HepG2 (cell line): ENCODE measurements at regions not wholly inside any gene's neighbourhood (a gene's known extent, or its start where the extent isn't known, plus 50 kb on each side); places are given as distances from the start of the nearest gene placed in this dataset.

Experiments
- ATAC-seq: fragments of 200-7000 bp; cut with Tn5 transposase; 3 replicates; pipeline ENCODE4 v1.9.1; 2020; ENCODE audit warnings: mild to moderate bottlenecking, moderate library complexity
- BruUV-seq: library from RNA; stranded (reverse); fragments of 400-500 nt; replicated peaks from 2 replicates; lab custom pipeline; 2021; lab: Mats Ljungman, UMichigan
- CTCF ChIA-PET: fragments of 300-600 bp; formaldehyde crosslinking; extraction: SDS; loops from one replicate; lab custom pipeline; 2021; ENCODE audit warnings: low total read pairs, inconsistent platforms, low intra/inter-chr PET ratio; lab: Yijun Ruan, JAX
- POLR2A ChIA-PET: fragments of 350-600 bp; sonication (Branson Sonifier 250); formaldehyde crosslinking; loops from one replicate; lab custom pipeline; 2020; ENCODE audit warnings: antibody characterized with exemption, inconsistent platforms; lab: Yijun Ruan, JAX
- DNase-seq: peaks from one replicate; pipeline ENCODE4 v3.0.0-alpha.2; 2015; ENCODE audit warnings: low spot score
- FAIRE-seq: peaks from 3 replicates; lab custom pipeline; 2011; peaks lifted over from hg19 to GRCh38; lab: Jason Lieb, UNC
- H2AFZ ChIP-seq: one replicate; pipeline ENCODE4 v1.6.1; 2011; ENCODE audit warnings: low read length, inconsistent platforms
- H3K27ac ChIP-seq: fragments of 300-600 bp; 3 replicates; pipeline ENCODE4 v1.8.0; 2011; ENCODE audit warnings: mixed run types, mild to moderate bottlenecking, mixed read lengths, low read length, inconsistent platforms; ENCODE audit not compliant: insufficient read depth; ENCODE audit errors: extremely low read length
- H3K27me3 ChIP-seq, 2 experiments: fragments of 200-600 bp in 1 of 2; 2 replicates in 1 of 2; 3 replicates in 1 of 2; pipeline versions ENCODE4 v1.6.0 to v1.8.0; 2011; ENCODE audit warnings: low read length in 2 of 2, mild to moderate bottlenecking in 2 of 2, moderate library complexity in 2 of 2, inconsistent platforms in 1 of 2; ENCODE audit not compliant: insufficient read depth in 2 of 2, control insufficient read depth in 1 of 2
- H3K36me3 ChIP-seq, 2 experiments: fragments of 200-600 bp in 1 of 2; replicated peaks in 1 of 2; 2 replicates in 1 of 2; 3 replicates in 1 of 2; pipeline versions ENCODE4 v1.5.1 to v1.8.0; 2011; ENCODE audit warnings: low read length in 2 of 2, inconsistent platforms in 1 of 2; ENCODE audit not compliant: insufficient read depth in 2 of 2, control insufficient read depth in 1 of 2
- H3K4me1 ChIP-seq: 2 replicates; pipeline ENCODE4 v1.5.1; 2012; ENCODE audit warnings: low read length, inconsistent platforms; ENCODE audit not compliant: insufficient read depth
- H3K4me2 ChIP-seq: 2 replicates; pipeline ENCODE4 v1.6.0; 2011; ENCODE audit warnings: low read depth, low read length, inconsistent platforms
- H3K4me3 ChIP-seq, 3 experiments: fragments of 200-600 bp in 1 of 3; sonication (generic), shearing (Covaris generic) in 1 of 3; replicated peaks in 1 of 3; 2 replicates each; pipeline ENCODE4 v1.5.1; 2011 to 2016; ENCODE audit warnings: low read length in 3 of 3, inconsistent platforms in 2 of 3, low read depth in 2 of 3, mild to moderate bottlenecking in 2 of 3, control low read depth in 1 of 3, mixed read lengths in 1 of 3; ENCODE audit not compliant: insufficient read depth in 1 of 3
- H3K79me2 ChIP-seq: one replicate; pipeline ENCODE4 v1.6.1; 2011; ENCODE audit warnings: low read length, inconsistent platforms; ENCODE audit not compliant: insufficient read depth
- H3K9ac ChIP-seq: 2 replicates; pipeline ENCODE4 v1.6.0; 2011; ENCODE audit warnings: mild to moderate bottlenecking, low read depth, low read length, inconsistent platforms; ENCODE audit not compliant: insufficient read depth
- H3K9me3 ChIP-seq: 2 replicates; pipeline ENCODE4 v1.5.1; 2012; ENCODE audit warnings: mild to moderate bottlenecking, low read length
- H4K20me1 ChIP-seq: 2 replicates; pipeline ENCODE4 v1.6.0; 2011; ENCODE audit warnings: inconsistent platforms, mild to moderate bottlenecking, low read length, moderate library complexity; ENCODE audit not compliant: insufficient read depth
- FOXO1 ChIP-seq: sonication (generic); formaldehyde crosslinking; IDR thresholded peaks from 2 replicates; pipeline ENCODE4 v1.4.0; 2020; ENCODE audit warnings: missing genetic modification reagents
- SRSF4 ChIP-seq: fragments of 200-400 bp; formaldehyde crosslinking; IDR thresholded peaks from one replicate; pipeline ENCODE4 v1.6.1; 2018; ENCODE audit warnings: mild to moderate bottlenecking, low read depth, low read length, moderate library complexity; ENCODE audit not compliant: poor library complexity, severe bottlenecking
- ZNF441 ChIP-seq: sonication (generic); formaldehyde crosslinking; IDR thresholded peaks from 2 replicates; pipeline ENCODE4 v1.7.0; 2021; ENCODE audit warnings: missing genetic modification reagents, borderline replicate concordance
- ZNF564 ChIP-seq: sonication (generic); formaldehyde crosslinking; IDR thresholded peaks from 2 replicates; pipeline ENCODE4 v1.8.1; 2023; ENCODE audit warnings: mild to moderate bottlenecking, missing genetic modification reagents
- ZNF577 ChIP-seq: sonication (generic); formaldehyde crosslinking; IDR thresholded peaks from 2 replicates; pipeline ENCODE4 v1.4.0; 2020; ENCODE audit warnings: mild to moderate bottlenecking, low read depth, missing genetic modification reagents, borderline replicate concordance
- ZNF605 ChIP-seq: sonication (generic); formaldehyde crosslinking; IDR thresholded peaks from 2 replicates; pipeline ENCODE4 v1.8.0; 2022; ENCODE audit warnings: mild to moderate bottlenecking, missing genetic modification reagents
- WGBS: methylation state at CpG from one replicate; pipeline ENCODE4 v1.1.6; 2017; ENCODE audit warnings: low lambda C conversion rate; 5-methylcytosine and 5-hydroxymethylcytosine counted together
- in situ Hi-C: cut with HindIII; loops from 2 replicates; pipeline ENCODE4 v1.10.0; 2017; ENCODE audit warnings: low pct_unique_long_range_greater_than_20kb; ENCODE audit not compliant: extremely low pct_ligation_motif_present
- intact Hi-C: fragments of 100-400 bp; cut with micrococcal nuclease; formaldehyde crosslinking; loops from one replicate; pipeline ENCODE4 v1.10.0; 2022; ENCODE audit not compliant: unreplicated experiment
- TF ChIP-seq, protein P1 (sequence below): IDR thresholded peaks from 2 replicates; pipeline ENCODE4 v1.6.1; 2016; ENCODE audit warnings: missing compliant biosample characterization, missing genetic modification reagents, borderline replicate concordance
- TF ChIP-seq, protein P2 (sequence below): sonication (generic); IDR thresholded peaks from 2 replicates; pipeline ENCODE4 v1.6.1; 2016; ENCODE audit warnings: low read depth, borderline replicate concordance
- TF ChIP-seq, protein P3 (sequence below): sonication (generic); formaldehyde crosslinking; IDR thresholded peaks from 2 replicates; pipeline ENCODE4 v1.4.0; 2020; ENCODE audit warnings: missing genetic modification reagents
- TF ChIP-seq, protein P4 (sequence below): sonication (generic); formaldehyde crosslinking; IDR thresholded peaks from 2 replicates; pipeline ENCODE4 v1.4.0; 2020; ENCODE audit warnings: missing genetic modification reagents
- TF ChIP-seq, protein P5 (sequence below): sonication (generic); formaldehyde crosslinking; IDR thresholded peaks from 2 replicates; pipeline ENCODE4 v1.5.0; 2020; ENCODE audit warnings: mild to moderate bottlenecking, missing genetic modification reagents
- TF ChIP-seq, protein P6 (sequence below): sonication (generic); formaldehyde crosslinking; conservative IDR thresholded peaks from 2 replicates; pipeline ENCODE4 v1.4.0; 2020; ENCODE audit warnings: missing genetic modification reagents

DNA sequence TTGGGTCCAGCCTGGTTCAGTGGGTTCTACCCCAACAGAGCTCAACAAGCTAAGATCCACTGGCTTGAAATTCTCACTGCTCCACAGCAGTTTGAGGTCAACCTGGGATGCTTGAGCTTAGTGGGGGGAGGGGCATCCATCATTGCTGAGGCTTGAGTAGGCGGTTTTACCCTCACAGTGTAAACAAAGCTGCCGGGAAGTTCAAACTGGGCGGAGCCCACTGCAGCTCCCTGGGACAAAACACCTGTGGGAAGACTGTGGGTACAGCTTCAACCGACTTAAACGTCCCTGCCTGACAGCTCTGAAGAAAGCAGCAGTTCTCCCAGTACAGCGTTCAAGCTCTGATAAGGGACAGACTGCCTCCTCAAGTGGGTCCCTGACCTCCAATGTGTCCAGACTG is 1161.9 kb downstream of the UQCRFS1 start (continued):
- TF ChIP-seq, protein P1, sequence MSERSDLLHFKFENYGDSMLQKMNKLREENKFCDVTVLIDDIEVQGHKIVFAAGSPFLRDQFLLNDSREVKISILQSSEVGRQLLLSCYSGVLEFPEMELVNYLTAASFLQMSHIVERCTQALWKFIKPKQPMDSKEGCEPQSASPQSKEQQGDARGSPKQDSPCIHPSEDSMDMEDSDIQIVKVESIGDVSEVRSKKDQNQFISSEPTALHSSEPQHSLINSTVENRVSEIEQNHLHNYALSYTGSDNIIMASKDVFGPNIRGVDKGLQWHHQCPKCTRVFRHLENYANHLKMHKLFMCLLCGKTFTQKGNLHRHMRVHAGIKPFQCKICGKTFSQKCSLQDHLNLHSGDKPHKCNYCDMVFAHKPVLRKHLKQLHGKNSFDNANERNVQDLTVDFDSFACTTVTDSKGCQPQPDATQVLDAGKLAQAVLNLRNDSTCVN, result no peak
- TF ChIP-seq SRSF4 (no peak), ZNF564 (CRISPR knock-in tag) (no peak)

DNA sequence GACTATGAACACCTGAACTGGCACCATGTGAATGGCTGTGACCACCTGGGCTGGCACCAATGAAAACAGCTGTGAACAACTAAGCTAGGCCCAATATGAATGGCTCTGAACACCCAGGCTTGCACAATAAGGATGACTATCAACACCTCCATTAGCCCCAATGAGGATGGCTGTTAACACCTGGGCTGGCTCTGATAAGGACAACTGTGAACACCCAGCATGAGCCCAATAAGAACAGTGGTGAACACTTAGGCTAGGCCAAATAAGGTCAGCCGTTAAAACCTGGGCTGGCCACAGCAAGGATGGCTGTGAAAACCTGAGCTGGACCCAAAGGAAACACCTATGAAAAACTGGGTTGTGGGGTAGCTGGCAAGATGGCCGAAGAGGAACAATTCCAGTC is 1163.1 kb downstream of the UQCRFS1 start:
- in situ Hi-C loops, result no loop called here
- DNase-seq (no peak), ATAC-seq (no peak), FAIRE-seq (no peak)
- no peak overlapping the region for H3K4me2 ChIP-seq
- H4K20me1 ChIP-seq, result no peaks in the 10 kb centered on the region
- H2AFZ ChIP-seq, result no peak overlapping the region
- no peak overlapping the region for H3K9ac ChIP-seq
- ChIA-PET POLR2A (no interaction called here), CTCF (no interaction called here)
- no peaks in the 10 kb centered on the region for H3K79me2 ChIP-seq
- no peak overlapping the region for H3K4me3 ChIP-seq
- no peaks in the 10 kb centered on the region for H3K36me3 ChIP-seq
- H3K27ac ChIP-seq, result no peak overlapping the region
- intact Hi-C loops, result no loop called here
- H3K4me1 ChIP-seq, result no peaks in the 10 kb centered on the region
- peaks cover 77% of the 10 kb centered on the region for H3K9me3 ChIP-seq
- H3K27me3 ChIP-seq, result no peaks in the 10 kb centered on the region
- 25% methylated on average over 2 of the region's 2 CpGs for WGBS
- BruUV-seq, result no TSS peak
- TF ChIP-seq, protein P2, sequence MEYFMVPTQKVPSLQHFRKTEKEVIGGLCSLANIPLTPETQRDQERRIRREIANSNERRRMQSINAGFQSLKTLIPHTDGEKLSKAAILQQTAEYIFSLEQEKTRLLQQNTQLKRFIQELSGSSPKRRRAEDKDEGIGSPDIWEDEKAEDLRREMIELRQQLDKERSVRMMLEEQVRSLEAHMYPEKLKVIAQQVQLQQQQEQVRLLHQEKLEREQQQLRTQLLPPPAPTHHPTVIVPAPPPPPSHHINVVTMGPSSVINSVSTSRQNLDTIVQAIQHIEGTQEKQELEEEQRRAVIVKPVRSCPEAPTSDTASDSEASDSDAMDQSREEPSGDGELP, result no peak
- TF ChIP-seq, protein P3, sequence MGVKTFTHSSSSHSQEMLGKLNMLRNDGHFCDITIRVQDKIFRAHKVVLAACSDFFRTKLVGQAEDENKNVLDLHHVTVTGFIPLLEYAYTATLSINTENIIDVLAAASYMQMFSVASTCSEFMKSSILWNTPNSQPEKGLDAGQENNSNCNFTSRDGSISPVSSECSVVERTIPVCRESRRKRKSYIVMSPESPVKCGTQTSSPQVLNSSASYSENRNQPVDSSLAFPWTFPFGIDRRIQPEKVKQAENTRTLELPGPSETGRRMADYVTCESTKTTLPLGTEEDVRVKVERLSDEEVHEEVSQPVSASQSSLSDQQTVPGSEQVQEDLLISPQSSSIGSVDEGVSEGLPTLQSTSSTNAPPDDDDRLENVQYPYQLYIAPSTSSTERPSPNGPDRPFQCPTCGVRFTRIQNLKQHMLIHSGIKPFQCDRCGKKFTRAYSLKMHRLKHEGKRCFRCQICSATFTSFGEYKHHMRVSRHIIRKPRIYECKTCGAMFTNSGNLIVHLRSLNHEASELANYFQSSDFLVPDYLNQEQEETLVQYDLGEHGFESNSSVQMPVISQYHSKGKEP (CRISPR knock-in tag), result no peak
- TF ChIP-seq ZNF605, result no peak
- no peak for TF ChIP-seq ZNF577 (CRISPR knock-in tag)
- TF ChIP-seq ZNF441, result no peak
- TF ChIP-seq, protein P4, sequence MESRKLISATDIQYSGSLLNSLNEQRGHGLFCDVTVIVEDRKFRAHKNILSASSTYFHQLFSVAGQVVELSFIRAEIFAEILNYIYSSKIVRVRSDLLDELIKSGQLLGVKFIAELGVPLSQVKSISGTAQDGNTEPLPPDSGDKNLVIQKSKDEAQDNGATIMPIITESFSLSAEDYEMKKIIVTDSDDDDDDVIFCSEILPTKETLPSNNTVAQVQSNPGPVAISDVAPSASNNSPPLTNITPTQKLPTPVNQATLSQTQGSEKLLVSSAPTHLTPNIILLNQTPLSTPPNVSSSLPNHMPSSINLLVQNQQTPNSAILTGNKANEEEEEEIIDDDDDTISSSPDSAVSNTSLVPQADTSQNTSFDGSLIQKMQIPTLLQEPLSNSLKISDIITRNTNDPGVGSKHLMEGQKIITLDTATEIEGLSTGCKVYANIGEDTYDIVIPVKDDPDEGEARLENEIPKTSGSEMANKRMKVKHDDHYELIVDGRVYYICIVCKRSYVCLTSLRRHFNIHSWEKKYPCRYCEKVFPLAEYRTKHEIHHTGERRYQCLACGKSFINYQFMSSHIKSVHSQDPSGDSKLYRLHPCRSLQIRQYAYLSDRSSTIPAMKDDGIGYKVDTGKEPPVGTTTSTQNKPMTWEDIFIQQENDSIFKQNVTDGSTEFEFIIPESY (CRISPR knock-in tag), result no peak
- TF ChIP-seq FOXO1 (CRISPR knock-in tag), result no peak
- TF ChIP-seq, protein P5, sequence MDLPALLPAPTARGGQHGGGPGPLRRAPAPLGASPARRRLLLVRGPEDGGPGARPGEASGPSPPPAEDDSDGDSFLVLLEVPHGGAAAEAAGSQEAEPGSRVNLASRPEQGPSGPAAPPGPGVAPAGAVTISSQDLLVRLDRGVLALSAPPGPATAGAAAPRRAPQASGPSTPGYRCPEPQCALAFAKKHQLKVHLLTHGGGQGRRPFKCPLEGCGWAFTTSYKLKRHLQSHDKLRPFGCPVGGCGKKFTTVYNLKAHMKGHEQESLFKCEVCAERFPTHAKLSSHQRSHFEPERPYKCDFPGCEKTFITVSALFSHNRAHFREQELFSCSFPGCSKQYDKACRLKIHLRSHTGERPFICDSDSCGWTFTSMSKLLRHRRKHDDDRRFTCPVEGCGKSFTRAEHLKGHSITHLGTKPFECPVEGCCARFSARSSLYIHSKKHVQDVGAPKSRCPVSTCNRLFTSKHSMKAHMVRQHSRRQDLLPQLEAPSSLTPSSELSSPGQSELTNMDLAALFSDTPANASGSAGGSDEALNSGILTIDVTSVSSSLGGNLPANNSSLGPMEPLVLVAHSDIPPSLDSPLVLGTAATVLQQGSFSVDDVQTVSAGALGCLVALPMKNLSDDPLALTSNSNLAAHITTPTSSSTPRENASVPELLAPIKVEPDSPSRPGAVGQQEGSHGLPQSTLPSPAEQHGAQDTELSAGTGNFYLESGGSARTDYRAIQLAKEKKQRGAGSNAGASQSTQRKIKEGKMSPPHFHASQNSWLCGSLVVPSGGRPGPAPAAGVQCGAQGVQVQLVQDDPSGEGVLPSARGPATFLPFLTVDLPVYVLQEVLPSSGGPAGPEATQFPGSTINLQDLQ (CRISPR knock-in tag), result no peak
- TF ChIP-seq, protein P6, sequence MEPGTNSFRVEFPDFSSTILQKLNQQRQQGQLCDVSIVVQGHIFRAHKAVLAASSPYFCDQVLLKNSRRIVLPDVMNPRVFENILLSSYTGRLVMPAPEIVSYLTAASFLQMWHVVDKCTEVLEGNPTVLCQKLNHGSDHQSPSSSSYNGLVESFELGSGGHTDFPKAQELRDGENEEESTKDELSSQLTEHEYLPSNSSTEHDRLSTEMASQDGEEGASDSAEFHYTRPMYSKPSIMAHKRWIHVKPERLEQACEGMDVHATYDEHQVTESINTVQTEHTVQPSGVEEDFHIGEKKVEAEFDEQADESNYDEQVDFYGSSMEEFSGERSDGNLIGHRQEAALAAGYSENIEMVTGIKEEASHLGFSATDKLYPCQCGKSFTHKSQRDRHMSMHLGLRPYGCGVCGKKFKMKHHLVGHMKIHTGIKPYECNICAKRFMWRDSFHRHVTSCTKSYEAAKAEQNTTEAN (CRISPR knock-in tag), result no peak
